Astrocyte (in vitro differentiated cells and primary cell): ENCODE measurements at regions not wholly inside any gene's neighbourhood (a gene's known extent, or its start where the extent isn't known, plus 50 kb on each side); places are given as distances from the start of the nearest gene placed in this dataset.

Source experiments
- EZH2 ChIP-seq: IDR thresholded peaks from 2 replicates; pipeline ENCODE4 v1.6.1; 2012; ENCODE audit warnings: mild to moderate bottlenecking, low read length, inconsistent platforms; ENCODE audit not compliant: insufficient read depth
- TF ChIP-seq, protein P1 (sequence below): IDR thresholded peaks from 2 replicates; pipeline ENCODE4 v1.5.1; 2011; ENCODE audit warnings: low read depth, mild to moderate bottlenecking, inconsistent platforms, low read length, moderate library complexity; ENCODE audit not compliant: insufficient read depth

GRCh38 chr3:70137366-70137765, 137.8 kb downstream of the SAMMSON start:
- TF ChIP-seq, protein P1, sequence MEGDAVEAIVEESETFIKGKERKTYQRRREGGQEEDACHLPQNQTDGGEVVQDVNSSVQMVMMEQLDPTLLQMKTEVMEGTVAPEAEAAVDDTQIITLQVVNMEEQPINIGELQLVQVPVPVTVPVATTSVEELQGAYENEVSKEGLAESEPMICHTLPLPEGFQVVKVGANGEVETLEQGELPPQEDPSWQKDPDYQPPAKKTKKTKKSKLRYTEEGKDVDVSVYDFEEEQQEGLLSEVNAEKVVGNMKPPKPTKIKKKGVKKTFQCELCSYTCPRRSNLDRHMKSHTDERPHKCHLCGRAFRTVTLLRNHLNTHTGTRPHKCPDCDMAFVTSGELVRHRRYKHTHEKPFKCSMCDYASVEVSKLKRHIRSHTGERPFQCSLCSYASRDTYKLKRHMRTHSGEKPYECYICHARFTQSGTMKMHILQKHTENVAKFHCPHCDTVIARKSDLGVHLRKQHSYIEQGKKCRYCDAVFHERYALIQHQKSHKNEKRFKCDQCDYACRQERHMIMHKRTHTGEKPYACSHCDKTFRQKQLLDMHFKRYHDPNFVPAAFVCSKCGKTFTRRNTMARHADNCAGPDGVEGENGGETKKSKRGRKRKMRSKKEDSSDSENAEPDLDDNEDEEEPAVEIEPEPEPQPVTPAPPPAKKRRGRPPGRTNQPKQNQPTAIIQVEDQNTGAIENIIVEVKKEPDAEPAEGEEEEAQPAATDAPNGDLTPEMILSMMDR: no peak
- TF ChIP-seq EZH2: no peak
